Thyroid gland (tissue), 4 donors: ENCODE measurements at regions not wholly inside any gene's neighbourhood (a gene's known extent, or its start where the extent isn't known, plus 50 kb on each side); places are given as distances from the start of the nearest gene placed in this dataset.

ENCODE experiments used
- POLR2A ChIP-seq, 2 donors: fragments of 450-650 bp; IDR thresholded peaks; one replicate each; pipeline ENCODE4 v1.6.1; 2017; ENCODE audit warnings: antibody characterized with exemption in 2 of 2, mild to moderate bottlenecking in 2 of 2, moderate library complexity in 1 of 2
- TF ChIP-seq, protein P1 (sequence below), 6 experiments: fragments of 200-600 bp in 3 of 6; fragments of 450-650 bp in 3 of 6; sonication (generic) in 3 of 6; IDR thresholded peaks; one replicate each; pipeline ENCODE4 v1.5.1; 2016 to 2019; ENCODE audit warnings: antibody characterized with exemption in 6 of 6, mild to moderate bottlenecking in 2 of 6, inconsistent platforms in 1 of 6, moderate library complexity in 1 of 6

DNA sequence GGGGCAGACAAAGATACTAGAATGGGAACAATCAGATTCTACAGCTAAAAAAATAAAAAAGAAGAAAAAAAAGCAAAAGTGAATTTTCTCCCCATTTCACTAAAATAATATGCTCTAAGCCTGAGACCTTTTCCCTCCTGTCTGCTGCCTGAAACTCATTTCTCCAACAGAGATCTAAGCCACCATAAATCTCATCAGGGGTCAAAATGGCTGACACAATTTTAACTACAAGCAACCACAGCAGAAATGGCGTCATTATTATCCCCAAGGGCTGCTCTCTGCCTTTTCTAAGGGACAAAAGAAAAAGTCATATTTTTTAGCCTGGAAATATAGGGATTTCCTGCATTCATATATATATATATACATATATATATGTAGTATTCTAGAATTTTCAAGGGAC, 183.7 kb upstream of the CAMK1G start:
- TF ChIP-seq, protein P1, sequence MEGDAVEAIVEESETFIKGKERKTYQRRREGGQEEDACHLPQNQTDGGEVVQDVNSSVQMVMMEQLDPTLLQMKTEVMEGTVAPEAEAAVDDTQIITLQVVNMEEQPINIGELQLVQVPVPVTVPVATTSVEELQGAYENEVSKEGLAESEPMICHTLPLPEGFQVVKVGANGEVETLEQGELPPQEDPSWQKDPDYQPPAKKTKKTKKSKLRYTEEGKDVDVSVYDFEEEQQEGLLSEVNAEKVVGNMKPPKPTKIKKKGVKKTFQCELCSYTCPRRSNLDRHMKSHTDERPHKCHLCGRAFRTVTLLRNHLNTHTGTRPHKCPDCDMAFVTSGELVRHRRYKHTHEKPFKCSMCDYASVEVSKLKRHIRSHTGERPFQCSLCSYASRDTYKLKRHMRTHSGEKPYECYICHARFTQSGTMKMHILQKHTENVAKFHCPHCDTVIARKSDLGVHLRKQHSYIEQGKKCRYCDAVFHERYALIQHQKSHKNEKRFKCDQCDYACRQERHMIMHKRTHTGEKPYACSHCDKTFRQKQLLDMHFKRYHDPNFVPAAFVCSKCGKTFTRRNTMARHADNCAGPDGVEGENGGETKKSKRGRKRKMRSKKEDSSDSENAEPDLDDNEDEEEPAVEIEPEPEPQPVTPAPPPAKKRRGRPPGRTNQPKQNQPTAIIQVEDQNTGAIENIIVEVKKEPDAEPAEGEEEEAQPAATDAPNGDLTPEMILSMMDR (IDR thresholded peaks at IDR 0.05) = no peak
- no peak for TF ChIP-seq POLR2A (IDR thresholded peaks at IDR 0.05)
